Kidney (tissue), 13 donors: ENCODE measurements at regions not wholly inside any gene's neighbourhood (a gene's known extent, or its start where the extent isn't known, plus 50 kb on each side); places are given as distances from the start of the nearest gene placed in this dataset.

Experiments used
- DNase-seq, 5 donors: peaks; one replicate each; pipeline ENCODE4 v3.0.0-alpha.2; 2013 to 2020
- FAIRE-seq: peaks from 2 replicates; lab custom pipeline; 2012; peaks lifted over from hg19 to GRCh38; lab: Jason Lieb, UNC
- H3K27ac ChIP-seq, 2 donors: one replicate each; pipeline ENCODE4 v1.7.0; 2013; ENCODE audit warnings: low read depth in 2 of 2, low read length in 2 of 2, inconsistent platforms in 1 of 2
- H3K27me3 ChIP-seq: one replicate; pipeline ENCODE4 v1.7.1; 2013; ENCODE audit warnings: low read length, inconsistent platforms; ENCODE audit not compliant: control insufficient read depth, insufficient read depth
- H3K36me3 ChIP-seq, 3 donors: one replicate each; pipeline versions ENCODE4 v1.7.0 to v1.7.1; 2013; ENCODE audit warnings: low read length in 3 of 3, control low read depth in 1 of 3, inconsistent platforms in 1 of 3; ENCODE audit not compliant: insufficient read depth in 3 of 3, control insufficient read depth in 2 of 3
- H3K4me1 ChIP-seq, 3 donors: one replicate each; pipeline versions ENCODE4 v1.7.0 to v1.7.1; 2013; ENCODE audit warnings: low read length in 3 of 3, inconsistent platforms in 1 of 3, low read depth in 1 of 3; ENCODE audit not compliant: control insufficient read depth in 2 of 3, insufficient read depth in 2 of 3
- H3K4me3 ChIP-seq, 3 donors: one replicate each; pipeline versions ENCODE4 v1.7.0 to v1.8.1; 2013; ENCODE audit warnings: low read length in 3 of 3, control low read depth in 1 of 3, inconsistent platforms in 1 of 3
- H3K9ac ChIP-seq, 3 donors: one replicate each; pipeline versions ENCODE4 v1.7.0 to v1.7.1; 2013; ENCODE audit warnings: low read length in 3 of 3, control low read depth in 1 of 3, inconsistent platforms in 1 of 3
- H3K9me3 ChIP-seq, 3 donors: one replicate each; pipeline versions ENCODE4 v1.7.0 to v1.7.1; 2013; ENCODE audit warnings: low read length in 3 of 3, control low read depth in 1 of 3, inconsistent platforms in 1 of 3; ENCODE audit not compliant: control insufficient read depth in 2 of 3, insufficient read depth in 1 of 3
- intact Hi-C: fragments of 100-400 bp; cut with DNase I; formaldehyde crosslinking; loops from one replicate; pipeline ENCODE4 v1.11.1; 2022
- TF ChIP-seq, protein P1 (sequence below): IDR thresholded peaks from 3 replicates; pipeline ENCODE4 v1.5.1; 2012; ENCODE audit warnings: mild to moderate bottlenecking, moderate library complexity, borderline replicate concordance; ENCODE audit not compliant: insufficient read depth; ENCODE audit errors: extremely low read depth
- donor health status: control.
- donor health status: control.
- donor health status: control.
- donor health status: control.
- donor health status: control.
- donor health status: DM: yes; HTN: yes; CAD: no.
- donor health status: Normal renal cell carcinoma (clear cell type).

DNA sequence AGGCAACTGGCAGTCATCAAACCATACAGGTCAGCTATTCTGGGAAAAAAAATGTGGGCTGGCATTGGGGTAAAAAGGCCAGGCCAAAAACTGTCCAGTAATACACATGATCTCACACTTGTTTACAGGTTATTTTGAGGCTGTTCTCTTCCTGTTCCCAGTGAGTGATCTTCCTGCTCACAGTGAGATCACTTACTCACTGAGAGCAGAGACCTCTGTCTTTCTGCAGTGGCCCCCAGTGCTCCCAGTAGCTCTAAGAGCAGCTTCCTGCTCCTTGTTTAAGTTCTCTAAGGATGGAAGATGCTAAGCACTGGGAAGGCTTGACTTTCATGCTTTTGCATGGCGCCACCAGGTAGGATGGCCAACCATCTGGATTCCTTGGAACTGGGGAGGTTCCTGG is 93.5 kb upstream of the KIAA1217 start:
- Histone ChIP-seq H3K9me3 (no peaks in the 10 kb centered on the region), H3K4me3 (no peak overlapping the region), H3K27me3 (no peaks in the 10 kb centered on the region), H3K4me1 (peaks cover 0 to 5% (median 0%) of the 10 kb centered on the region in 3 donors), H3K27ac (peak overlapping the region; percentile 61 to 66), H3K9ac (no peak overlapping the region), H3K36me3 (no peaks in the 10 kb centered on the region)
- intact Hi-C loops = no loop called here
- no peak for DNase-seq
- no peak for FAIRE-seq
- TF ChIP-seq, protein P1, sequence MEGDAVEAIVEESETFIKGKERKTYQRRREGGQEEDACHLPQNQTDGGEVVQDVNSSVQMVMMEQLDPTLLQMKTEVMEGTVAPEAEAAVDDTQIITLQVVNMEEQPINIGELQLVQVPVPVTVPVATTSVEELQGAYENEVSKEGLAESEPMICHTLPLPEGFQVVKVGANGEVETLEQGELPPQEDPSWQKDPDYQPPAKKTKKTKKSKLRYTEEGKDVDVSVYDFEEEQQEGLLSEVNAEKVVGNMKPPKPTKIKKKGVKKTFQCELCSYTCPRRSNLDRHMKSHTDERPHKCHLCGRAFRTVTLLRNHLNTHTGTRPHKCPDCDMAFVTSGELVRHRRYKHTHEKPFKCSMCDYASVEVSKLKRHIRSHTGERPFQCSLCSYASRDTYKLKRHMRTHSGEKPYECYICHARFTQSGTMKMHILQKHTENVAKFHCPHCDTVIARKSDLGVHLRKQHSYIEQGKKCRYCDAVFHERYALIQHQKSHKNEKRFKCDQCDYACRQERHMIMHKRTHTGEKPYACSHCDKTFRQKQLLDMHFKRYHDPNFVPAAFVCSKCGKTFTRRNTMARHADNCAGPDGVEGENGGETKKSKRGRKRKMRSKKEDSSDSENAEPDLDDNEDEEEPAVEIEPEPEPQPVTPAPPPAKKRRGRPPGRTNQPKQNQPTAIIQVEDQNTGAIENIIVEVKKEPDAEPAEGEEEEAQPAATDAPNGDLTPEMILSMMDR = no peak

DNA sequence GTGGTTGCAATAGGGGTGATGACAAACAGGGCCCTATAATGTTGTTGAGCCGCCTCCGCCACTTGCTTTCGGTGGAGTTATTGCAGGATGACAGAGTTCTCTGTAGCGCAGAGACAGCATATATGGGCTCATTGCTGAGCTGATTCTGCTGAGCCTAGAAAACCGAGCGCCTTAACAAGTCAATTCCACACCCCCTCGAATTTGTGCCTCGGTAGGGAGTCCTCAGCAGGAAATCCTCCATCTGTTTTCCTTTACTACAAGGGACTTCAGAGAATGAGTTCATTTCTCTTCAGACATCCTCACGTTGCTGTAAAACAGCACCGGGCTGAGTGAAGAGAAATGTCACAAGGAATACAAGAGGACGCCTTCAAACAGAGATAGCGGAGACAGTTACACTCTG is 90.7 kb upstream of the KIAA1217 start:
- FAIRE-seq (no peak), DNase-seq (peak in 3 of 5 donors; percentile 29 to 83 (median 58))
- Histone ChIP-seq H3K27me3 (no peaks in the 10 kb centered on the region), H3K36me3 (no peaks in the 10 kb centered on the region), H3K4me3 (peak overlapping the region; percentile 28 to 61 (median 51)), H3K9ac (peak overlapping the region in 1 of 3 donors; percentile 54), H3K9me3 (no peaks in the 10 kb centered on the region), H3K27ac (peak overlapping the region in 1 of 2 donors; percentile 63), H3K4me1 (peaks cover 0 to 5% (median 3%) of the 10 kb centered on the region in 3 donors)
- intact Hi-C loops = no loop called here
- TF ChIP-seq, protein P1 = no peak

DNA sequence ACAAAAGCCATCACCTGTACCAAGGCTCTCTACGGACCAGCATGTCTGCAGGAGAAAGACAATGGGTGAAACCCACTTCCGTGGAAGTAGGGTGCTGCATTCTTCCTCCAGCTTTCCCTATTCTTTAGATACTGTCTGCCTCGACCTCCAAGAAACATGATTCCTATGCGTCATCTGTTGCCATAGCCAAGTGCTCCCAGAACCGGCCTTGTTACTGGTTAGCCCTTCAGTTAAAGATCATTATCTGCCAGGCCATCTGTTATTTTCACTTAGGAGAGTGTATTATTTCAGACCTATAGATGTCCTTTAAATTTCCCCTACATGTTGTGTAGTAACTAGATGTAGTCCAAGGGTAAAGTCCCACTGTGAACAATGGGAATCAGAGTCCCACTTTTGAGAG is 89.0 kb upstream of the KIAA1217 start:
- intact Hi-C loops = no loop called here
- FAIRE-seq (no peak), DNase-seq (no peak)
- peak overlapping the region; percentile 58 to 71 for H3K27ac ChIP-seq
- H3K36me3 ChIP-seq = no peaks in the 10 kb centered on the region
- peak overlapping the region in 2 of 3 donors; percentile 51 to 54 for H3K9ac ChIP-seq
- H3K9me3 ChIP-seq = no peaks in the 10 kb centered on the region
- peaks cover 0 to 3% (median 0%) of the 10 kb centered on the region in 3 donors for H3K4me1 ChIP-seq
- peak overlapping the region; percentile 47 to 53 (median 51) for H3K4me3 ChIP-seq
- TF ChIP-seq, protein P1 = no peak
- H3K27me3 ChIP-seq = no peaks in the 10 kb centered on the region

DNA sequence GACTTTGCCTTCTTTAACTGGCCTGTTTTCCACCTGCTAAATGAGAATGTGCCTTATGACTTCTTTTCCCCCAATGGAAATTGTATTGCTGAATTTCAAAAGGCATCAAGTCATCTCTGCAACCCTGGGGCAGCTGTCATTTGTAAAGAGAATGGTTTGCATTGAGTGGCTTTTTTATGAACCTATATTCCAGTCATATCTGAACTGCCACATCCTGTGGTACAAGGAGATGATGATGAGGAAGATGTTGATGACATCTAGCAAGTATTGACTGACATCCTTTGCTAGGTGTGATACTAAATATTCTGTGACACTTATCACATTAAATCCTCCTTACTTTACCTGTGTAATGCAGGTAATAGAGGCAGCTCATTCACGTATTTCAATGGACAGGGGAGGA is 88.3 kb upstream of the KIAA1217 start:
- H3K9ac ChIP-seq = no peak overlapping the region
- H3K4me1 ChIP-seq = peaks cover 0 to 3% (median 0%) of the 10 kb centered on the region in 3 donors
- intact Hi-C loops = no loop called here
- peak overlapping the region in 1 of 2 donors; percentile 54 for H3K27ac ChIP-seq
- no peaks in the 10 kb centered on the region for H3K36me3 ChIP-seq
- TF ChIP-seq, protein P1 = no peak
- FAIRE-seq (no peak), DNase-seq (no peak)
- H3K9me3 ChIP-seq = no peaks in the 10 kb centered on the region
- no peaks in the 10 kb centered on the region for H3K27me3 ChIP-seq
- peak overlapping the region in 1 of 3 donors; percentile 51 for H3K4me3 ChIP-seq
